IPS DF 19.7 (cell line): ENCODE measurements at regions not wholly inside any gene's neighbourhood (a gene's known extent, or its start where the extent isn't known, plus 50 kb on each side); places are given as distances from the start of the nearest gene placed in this dataset.

ENCODE experiments used
- DNase-seq: peaks from one replicate; pipeline ENCODE4 v3.0.0-alpha.2; 2013; ENCODE audit warnings: low read depth, low spot score

- DNase-seq: no peak
These were observed 249.1 kb downstream of the COL12A1 start for GRCh38 chr6:74956559-74957428.

- DNase-seq: no peak
These were observed 252.1 kb downstream of the COL12A1 start for GRCh38 chr6:74953708-74954107.

DNA sequence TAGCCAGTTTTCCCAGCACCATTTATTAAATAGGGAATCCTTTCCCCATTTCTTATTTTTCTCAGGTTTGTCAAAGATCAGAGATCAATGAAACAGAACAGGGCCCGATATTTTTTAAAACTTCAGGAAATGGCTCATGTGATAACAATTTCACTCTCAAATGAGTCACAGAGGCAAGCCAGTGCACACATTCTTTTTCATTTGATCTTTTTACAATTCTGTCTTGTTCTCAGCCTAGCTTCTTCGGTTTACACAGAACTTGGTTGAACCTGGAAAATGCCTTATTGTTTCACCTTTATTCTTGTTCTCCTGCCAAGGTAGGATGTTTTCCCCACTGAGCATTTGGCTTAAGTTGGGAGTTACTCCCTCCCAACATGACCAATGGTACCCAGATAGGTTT lies 258.9 kb downstream of the COL12A1 start:
- DNase-seq: no peak

- no peak for DNase-seq
These were observed 263.7 kb downstream of the COL12A1 start for GRCh38 chr6:74942130-74942529.

DNA sequence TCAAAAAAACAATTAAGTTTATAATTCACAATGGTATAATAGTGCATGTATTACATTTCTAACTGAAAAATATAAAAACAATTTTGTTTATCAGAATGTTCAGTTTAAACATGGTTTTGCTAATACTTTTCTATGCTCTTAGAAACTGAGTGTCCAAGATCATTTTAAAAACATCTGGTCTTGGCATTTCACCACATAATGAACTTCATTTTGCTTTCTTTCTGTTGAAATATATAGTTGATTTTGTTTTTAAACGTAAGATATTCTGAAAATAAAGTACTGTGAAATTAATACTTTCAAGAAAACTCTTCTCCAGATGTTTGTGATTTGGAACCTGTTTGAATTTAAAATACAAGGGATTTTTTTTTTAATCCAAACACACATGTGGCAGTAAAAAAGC lies 264.4 kb downstream of the COL12A1 start:
- DNase-seq: no peak

DNA sequence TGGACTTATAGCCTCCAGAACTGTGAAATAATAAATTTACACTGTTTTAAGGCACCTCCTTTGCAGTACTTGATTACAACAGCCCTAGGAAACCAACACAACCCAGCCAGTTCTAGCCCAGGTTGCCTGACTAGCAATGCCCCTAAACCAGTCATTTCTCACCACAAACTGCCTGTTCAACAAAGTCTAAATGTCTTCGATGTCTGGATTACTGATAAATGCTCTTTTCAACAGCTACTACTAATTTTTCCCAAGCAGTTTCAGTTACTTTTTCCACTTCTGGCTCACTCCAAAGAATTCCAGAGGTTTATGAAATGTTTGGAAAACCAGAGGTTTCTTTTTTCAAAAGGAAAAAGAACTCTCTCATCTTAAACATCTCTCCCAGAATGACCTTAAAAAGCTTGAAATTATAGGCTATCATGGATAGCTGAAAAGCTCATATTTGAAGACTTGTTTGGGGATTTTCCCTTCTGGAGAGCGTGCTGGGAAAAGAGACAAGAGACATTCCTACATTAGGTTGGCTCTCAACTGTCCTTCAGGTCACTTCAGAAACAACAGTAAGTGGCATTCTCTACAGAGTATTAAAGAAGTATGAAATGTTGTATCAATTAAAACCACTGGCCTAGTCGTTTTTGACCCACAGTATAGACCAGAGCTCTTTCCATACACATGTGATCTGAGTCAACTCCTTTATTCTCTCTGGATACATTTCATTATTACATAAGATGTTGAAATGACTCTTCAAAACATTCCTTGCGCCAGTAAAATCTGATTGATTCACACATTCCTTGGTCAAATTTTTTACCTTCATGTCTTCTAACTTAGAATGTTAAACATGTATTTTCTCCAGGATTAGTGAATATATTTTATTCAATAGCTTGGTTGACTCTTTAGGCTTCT lies 265.9 kb downstream of the COL12A1 start:
- no peak for DNase-seq

DNA sequence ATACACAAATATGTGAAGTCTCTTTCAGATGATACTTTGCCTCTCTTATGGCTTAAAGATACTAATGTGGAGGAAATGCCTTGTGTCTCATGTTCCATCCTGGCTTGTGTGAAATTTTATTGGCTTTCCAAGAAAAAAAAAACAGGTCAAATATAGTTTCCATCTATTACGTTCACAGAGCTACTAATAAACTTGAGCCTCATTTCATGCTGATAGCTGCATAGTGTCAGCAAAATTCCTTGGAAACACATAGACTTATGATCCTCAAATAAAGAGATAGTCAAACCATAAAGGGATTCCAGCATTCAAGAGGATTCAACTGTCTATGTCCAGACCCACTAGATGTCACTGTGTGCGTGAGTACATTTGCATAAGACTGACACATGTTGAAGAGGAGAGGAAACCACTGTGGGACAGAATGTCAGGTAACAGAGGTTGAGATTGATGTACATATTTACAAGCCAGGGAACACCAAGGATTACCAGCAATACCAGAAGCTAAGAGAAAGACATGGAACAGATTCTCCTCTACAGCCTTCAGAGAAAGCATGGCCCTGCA lies 266.6 kb downstream of the COL12A1 start:
- no peak for DNase-seq

GRCh38 chr6:74937936-74938335 lies 267.9 kb downstream of the COL12A1 start:
- DNase-seq: no peak

DNA sequence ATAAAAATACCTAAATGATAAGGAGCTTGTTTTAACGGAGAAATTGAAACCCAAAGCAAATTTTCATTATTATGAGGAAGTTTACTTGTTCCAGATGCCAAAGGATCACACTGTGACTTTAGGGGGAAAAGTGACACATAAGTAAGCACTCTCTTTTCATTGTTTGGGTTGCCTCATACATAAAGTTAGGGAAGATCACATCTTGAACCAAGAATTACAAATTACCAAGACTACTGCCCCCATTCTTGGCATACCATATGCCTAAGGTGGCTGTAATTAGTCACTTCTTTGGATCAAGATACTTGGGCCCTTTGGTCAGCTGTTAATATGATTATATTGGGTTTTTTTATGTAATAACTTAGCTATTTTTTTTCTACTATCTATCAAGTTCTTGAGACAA lies 269.0 kb downstream of the COL12A1 start:
- no peak for DNase-seq

DNA sequence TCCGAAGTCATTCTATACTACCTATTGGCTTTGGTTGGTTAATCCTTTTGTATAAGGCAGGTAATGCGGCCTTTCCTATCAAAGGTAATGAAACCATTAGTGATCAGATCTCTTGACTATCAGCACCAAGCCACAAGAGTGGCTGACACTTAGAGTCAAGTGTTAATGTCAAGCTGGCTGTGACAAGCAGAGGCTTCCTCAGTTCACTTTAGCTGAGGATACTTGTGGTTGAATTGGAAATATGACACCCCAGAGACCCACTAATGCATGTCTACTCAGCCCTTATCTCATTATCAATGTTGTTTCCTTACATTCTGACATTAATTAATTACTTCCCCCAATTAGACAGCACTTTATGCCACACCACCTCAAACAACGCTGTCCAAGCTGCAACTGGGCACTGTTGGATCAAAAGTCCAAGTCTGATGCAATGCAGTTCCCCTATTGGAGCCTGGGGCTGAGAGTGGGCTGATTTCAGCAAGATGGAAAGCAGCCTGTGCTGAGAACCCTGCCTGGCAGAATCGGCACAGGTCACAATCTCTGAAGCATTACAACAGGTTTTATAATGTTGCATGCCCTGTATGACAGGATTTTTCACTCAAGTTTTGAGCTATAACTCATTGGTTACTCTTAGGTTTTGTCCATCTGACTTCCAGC lies 273.5 kb downstream of the COL12A1 start:
- DNase-seq: no peak

DNA sequence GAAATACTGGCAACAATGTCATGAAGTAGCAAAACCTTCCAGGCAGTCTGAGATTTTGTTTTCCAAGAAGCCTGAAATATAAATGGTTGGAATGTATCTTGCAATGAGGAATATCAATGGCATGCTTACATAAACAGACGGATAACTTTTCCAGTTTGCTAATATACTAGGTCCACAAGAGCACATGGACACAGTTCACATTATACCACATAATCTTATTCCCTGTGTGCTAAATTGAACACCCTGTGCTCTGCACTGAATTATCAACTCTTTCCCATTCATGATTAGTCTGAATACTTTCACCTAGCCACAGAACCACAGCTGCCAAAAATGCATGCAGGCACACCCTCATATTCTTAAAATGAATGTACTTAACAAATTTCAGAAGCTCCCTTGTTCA lies 274.3 kb downstream of the COL12A1 start:
- DNase-seq: no peak

GRCh38 chr6:74928203-74928602 lies 277.6 kb downstream of the COL12A1 start:
- DNase-seq: no peak

DNA sequence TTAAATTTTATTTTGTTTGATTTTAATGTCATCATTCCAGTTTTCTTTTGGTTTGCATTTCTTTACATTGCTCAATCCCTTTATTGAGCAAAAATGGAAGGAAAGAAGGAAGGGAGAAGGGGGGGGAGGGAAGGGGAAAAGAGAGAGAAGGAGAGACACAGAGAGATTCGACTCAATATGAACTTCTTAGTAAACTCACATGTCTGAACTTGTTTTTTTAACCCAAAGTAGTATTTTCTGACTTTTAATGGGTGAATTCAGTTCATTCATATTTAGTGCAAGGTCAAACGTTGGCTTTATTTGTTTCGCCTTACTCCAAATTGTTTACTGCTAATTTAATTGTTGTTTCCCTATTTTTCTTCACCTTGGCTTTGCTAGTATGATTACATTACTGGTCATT lies 278.6 kb downstream of the COL12A1 start:
- DNase-seq: no peak

- no peak for DNase-seq
These were observed 280.2 kb downstream of the COL12A1 start for GRCh38 chr6:74925683-74926082.

DNA sequence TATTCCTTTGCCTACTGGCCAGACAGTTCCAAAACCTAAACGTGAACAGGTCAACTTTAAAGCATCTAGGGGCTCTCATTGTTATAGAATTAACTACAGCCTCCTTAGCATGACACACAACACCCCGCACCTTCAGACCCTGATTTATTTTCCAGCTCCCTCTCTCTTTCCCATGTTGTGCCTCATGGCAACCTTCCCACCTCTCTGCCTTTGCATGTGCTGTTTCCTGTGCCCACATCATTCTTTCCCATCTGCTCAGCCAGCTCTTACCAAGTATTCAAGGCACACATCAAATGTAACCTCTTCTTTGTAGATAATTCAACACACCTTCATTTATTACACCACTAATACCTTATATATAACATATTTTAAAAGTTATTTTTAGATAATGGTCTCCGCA lies 291.0 kb downstream of the COL12A1 start:
- no peak for DNase-seq

- no peak for DNase-seq
These were observed 293.6 kb downstream of the COL12A1 start for GRCh38 chr6:74912234-74912633.

DNA sequence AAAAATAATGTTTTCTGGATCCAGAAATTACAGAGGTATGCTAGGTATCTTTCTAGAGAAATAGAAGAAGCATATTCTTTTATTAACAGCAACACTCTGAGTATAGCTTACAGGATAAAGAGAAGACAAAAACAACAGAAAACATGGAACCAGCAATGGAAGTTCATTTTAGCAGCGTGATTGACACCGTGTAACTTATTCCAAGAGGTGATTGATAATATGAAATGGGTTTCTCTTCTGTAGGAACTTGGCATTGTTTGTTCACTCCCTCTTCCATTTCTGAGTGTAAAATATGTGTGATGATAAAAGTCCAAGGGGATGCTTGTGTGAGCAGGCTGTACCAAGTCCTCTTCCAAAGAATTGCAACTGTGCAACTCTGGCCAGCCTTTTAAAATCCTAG lies 303.0 kb downstream of the COL12A1 start:
- no peak for DNase-seq

- DNase-seq: no peak
These were observed 303.8 kb downstream of the COL12A1 start for GRCh38 chr6:74902089-74902488.

GRCh38 chr6:74901576-74901975 lies 304.3 kb downstream of the COL12A1 start:
- DNase-seq: no peak

GRCh38 chr6:74899416-74899815 lies 306.4 kb downstream of the COL12A1 start:
- DNase-seq: no peak

DNA sequence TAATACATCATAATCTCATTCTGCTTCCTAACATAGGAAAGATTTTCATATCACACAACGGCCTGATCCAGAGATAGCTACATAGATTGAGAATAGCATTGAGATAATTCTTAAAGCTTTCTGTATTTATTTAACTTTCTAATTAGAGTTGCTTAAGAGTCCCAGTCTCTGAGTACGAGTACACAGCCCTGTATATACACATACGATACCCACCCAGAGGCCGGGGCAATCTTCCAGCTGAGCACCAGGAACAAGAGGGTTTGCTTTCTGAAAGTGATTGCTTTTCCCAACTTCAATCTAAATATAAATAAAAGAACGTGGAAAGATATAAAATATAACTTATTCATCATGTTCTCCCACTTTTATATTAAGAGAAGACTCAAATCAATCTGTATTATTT lies 313.8 kb downstream of the COL12A1 start:
- no peak for DNase-seq

DNA sequence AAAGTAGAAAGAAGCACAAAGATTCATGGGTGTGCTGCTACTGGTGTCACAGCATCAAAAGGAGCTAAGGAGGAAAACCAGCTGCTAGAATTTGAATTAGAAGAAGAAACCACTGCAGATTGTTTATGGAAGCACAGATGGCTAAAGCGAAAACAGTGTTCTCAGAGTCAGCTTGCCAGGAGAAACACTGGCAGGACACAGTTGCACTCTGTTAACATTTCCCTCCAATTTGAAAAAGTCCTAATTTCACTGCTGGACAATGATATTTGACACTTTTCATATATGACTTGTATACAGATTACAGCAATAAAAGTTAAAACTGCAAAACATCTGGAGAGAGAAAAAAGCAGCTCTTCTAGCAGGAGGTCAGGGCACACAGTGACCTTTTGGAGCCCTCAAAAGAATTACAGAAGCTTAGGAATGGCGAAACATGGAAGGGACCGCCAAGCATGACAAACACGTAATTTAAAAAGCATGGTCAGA lies 314.5 kb downstream of the COL12A1 start:
- DNase-seq: no peak
